HFFc6 (cell line): ENCODE measurements at regions not wholly inside any gene's neighbourhood (a gene's known extent, or its start where the extent isn't known, plus 50 kb on each side); places are given as distances from the start of the nearest gene placed in this dataset.

Source experiments
- DNase-seq: peaks from one replicate; pipeline ENCODE4 v3.0.0-alpha.2; 2018
- H3K27ac Mint-ChIP-seq: 2 replicates; pipeline ENCODE4 v1.8.0; 2020; ENCODE audit warnings: mild to moderate bottlenecking, mixed read lengths
- H3K27me3 Mint-ChIP-seq: 2 replicates; pipeline ENCODE4 v1.8.0; 2021; ENCODE audit warnings: mild to moderate bottlenecking, moderate library complexity, mixed read lengths; ENCODE audit not compliant: insufficient read depth
- H3K36me3 Mint-ChIP-seq: 2 replicates; pipeline ENCODE4 v1.8.0; 2021; ENCODE audit warnings: low read depth, mixed read lengths
- H3K4me1 Mint-ChIP-seq: 2 replicates; pipeline ENCODE4 v1.8.0; 2020; ENCODE audit warnings: low read depth, mixed read lengths
- H3K4me3 Mint-ChIP-seq: 2 replicates; pipeline ENCODE4 v1.8.0; 2020; ENCODE audit warnings: mild to moderate bottlenecking, moderate library complexity, mixed read lengths
- H3K9me3 Mint-ChIP-seq: 2 replicates; pipeline ENCODE4 v1.8.0; 2020; ENCODE audit warnings: mild to moderate bottlenecking, mixed read lengths
- CTCF ChIP-seq: fragments of 200-600 bp; sonication (generic); IDR thresholded peaks from 2 replicates; pipeline ENCODE4 v1.5.0; 2021; ENCODE audit warnings: antibody characterized with exemption, mild to moderate bottlenecking

GRCh38 chr9:108001237-108001636 is 511.7 kb upstream of the KLF4 start:
- H3K27me3 Mint-ChIP-seq, result peaks cover 5% of the 10 kb centered on the region; the same call in 1 of the 2 replicates
- H3K27ac Mint-ChIP-seq, result no peak overlapping the region
- no peaks in the 10 kb centered on the region for H3K9me3 Mint-ChIP-seq
- no peak overlapping the region for H3K4me3 Mint-ChIP-seq
- no peak for TF ChIP-seq CTCF
- H3K36me3 Mint-ChIP-seq, result no peaks in the 10 kb centered on the region
- DNase-seq, result no peak
- H3K4me1 Mint-ChIP-seq, result peaks cover 9% of the 10 kb centered on the region

- H3K27me3 Mint-ChIP-seq, result peaks cover 5% of the 10 kb centered on the region; the same call in 1 of the 2 replicates
- TF ChIP-seq CTCF, result no peak
- H3K4me1 Mint-ChIP-seq, result peaks cover 9% of the 10 kb centered on the region
Observed at GRCh38 chr9:107999890-108000289, 510.3 kb upstream of the KLF4 start.

GRCh38 chr9:107999011-107999410 is 509.4 kb upstream of the KLF4 start:
- H3K4me1 Mint-ChIP-seq, result peaks cover 9% of the 10 kb centered on the region
- no peak overlapping the region for H3K27ac Mint-ChIP-seq
- H3K36me3 Mint-ChIP-seq, result no peaks in the 10 kb centered on the region
- no peaks in the 10 kb centered on the region for H3K9me3 Mint-ChIP-seq
- H3K4me3 Mint-ChIP-seq, result no peak overlapping the region
- H3K27me3 Mint-ChIP-seq, result peaks cover 5% of the 10 kb centered on the region; the same call in 1 of the 2 replicates
- DNase-seq, result no peak
- TF ChIP-seq CTCF, result no peak

More at GRCh38 chr9:107999890-108000289, 510.3 kb upstream of the KLF4 start:
- peak; percentile 23 for DNase-seq
- no peaks in the 10 kb centered on the region for H3K9me3 Mint-ChIP-seq
- no peaks in the 10 kb centered on the region for H3K36me3 Mint-ChIP-seq
- H3K27ac Mint-ChIP-seq, result no peak overlapping the region
- no peak overlapping the region for H3K4me3 Mint-ChIP-seq

GRCh38 chr9:107994648-107995047 is 505.1 kb upstream of the KLF4 start:
- Mint-ChIP-seq H3K4me3 (no peak overlapping the region), H3K4me1 (0 out of 2 replicates have a peak, but pooled peaks cover under 1% of the 10 kb centered on the region), H3K9me3 (no peaks in the 10 kb centered on the region), H3K36me3 (no peaks in the 10 kb centered on the region), H3K27me3 (peaks cover 2% of the 10 kb centered on the region), H3K27ac (no peak overlapping the region)
- TF ChIP-seq CTCF, result no peak
- DNase-seq, result no peak

- no peak overlapping the region for H3K4me3 Mint-ChIP-seq
- no peaks in the 10 kb centered on the region for H3K9me3 Mint-ChIP-seq
Observed at GRCh38 chr9:107992271-107992670, 502.7 kb upstream of the KLF4 start.

More at GRCh38 chr9:107992271-107992670, 502.7 kb upstream of the KLF4 start:
- H3K36me3 Mint-ChIP-seq, result no peaks in the 10 kb centered on the region
- no peaks in the 10 kb centered on the region for H3K4me1 Mint-ChIP-seq
- no peak for DNase-seq
- TF ChIP-seq CTCF, result no peak
- H3K27me3 Mint-ChIP-seq, result peaks cover 5% of the 10 kb centered on the region
- no peak overlapping the region for H3K27ac Mint-ChIP-seq
